Kasumi-1 (cell line): ENCODE measurements at regions not wholly inside any gene's neighbourhood (a gene's known extent, or its start where the extent isn't known, plus 50 kb on each side); places are given as distances from the start of the nearest gene placed in this dataset.
"Not testable (repeated sequence)": the region's sequence is repeated elsewhere in the genome, so short reads cannot be mapped to it uniquely, and the experiment has no call there.

ENCODE experiments used
- DNase-seq, 2 experiments: peaks; one replicate each; lab custom pipeline; 2025; lab: John Stamatoyannopoulos, UW

DNA sequence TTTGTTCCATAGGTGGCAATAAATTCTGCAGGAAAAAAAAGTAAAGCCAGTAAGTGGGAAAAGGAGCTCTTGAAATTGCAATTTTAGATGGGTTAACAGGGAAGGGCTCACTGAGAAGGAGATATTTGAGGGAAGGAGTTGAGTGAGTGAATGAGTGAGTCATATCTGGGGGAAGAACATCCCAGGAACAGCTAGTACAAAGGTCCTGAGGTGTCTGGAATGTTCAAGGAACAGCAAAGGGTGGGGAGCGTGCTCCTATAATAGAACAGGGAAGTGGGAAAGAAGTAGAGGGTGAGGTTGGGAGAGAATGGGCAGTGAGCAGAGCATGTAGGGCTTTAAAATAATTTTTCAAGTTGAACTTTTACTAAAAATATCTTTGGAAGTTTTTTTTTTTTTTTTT, 68.0 kb upstream of the PSME4 start:
- DNase-seq: no peak

GRCh38 chr2:54031288-54031687, 60.5 kb upstream of the PSME4 start:
- not testable (repeated sequence) for DNase-seq

DNA sequence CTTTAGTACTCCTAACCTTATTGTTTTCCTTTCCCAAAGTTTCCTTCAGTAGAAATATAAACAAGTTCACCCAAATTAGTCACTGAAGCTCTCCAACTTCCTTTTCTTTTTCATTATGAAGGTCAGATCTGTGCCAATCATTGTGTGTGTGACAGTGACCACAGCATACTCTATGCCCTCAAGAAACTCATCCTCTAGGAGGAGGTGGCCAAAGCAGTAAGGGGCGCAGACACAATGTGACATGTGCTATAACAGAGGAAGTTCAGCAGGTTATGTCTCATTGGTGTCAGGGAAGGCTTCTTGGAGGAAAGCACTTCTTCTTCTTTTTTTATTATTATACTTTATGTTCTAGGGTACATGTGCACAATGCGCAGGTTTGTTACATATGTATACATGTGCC, 60.0 kb upstream of the PSME4 start:
- DNase-seq: no peak

DNA sequence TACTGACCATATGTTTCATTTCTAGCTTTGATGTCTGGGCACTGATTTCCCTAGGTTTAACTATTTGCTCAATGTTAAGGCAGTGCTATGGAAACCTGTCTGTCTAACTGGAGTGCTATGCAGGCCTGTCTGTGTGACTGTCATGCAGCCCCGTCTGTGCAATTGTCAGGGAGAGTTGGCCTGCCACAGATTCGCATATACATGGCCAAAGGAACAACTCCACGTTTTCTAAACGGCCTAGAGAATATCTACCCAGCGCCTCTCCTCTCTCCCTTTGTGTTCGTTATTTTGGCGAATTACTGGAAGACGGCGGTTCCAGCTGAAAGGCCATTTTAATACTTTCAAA, 59.6 kb upstream of the PSME4 start:
- no peak for DNase-seq

DNA sequence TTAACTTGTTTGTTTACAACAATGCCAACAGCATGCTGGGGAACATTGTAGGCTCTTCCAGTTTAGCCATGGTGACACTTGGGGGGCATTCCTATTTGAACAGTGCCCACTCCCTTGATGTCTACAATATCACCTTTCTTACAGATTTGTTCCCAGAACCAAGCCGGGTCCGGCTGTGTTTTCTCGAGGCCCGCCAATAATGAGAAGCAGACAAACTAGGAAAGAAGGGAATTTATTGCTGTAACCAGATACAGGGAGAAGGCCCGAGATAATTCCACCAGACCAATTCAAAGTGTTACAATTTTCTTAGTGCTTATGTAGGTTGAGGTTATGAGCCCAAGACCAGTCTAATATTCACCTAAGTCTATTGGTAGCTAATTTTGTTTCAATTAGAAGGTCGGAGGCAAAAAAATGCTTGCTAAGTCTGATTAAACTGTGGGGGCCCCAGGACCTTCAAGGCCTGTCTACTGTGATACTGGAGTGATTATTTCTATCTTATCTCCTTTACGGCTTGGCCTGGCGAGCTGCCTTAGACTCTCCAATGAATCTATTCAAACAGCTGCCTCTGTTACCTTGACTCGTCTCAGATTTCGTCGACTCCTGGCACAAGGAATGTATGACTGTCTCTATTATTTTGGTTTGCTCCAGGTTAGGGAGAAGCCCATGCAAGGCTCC, 59.1 kb upstream of the PSME4 start:
- DNase-seq: no peak

- not testable (repeated sequence) for DNase-seq
These were observed 54.8 kb upstream of the PSME4 start for GRCh38 chr2:54025463-54026075.

- DNase-seq: no peak
These were observed 53.8 kb upstream of the PSME4 start for GRCh38 chr2:54024576-54024975.

GRCh38 chr2:54021702-54022101, 50.9 kb upstream of the PSME4 start:
- DNase-seq: no peak

GRCh38 chr2:54020793-54021414, 50.1 kb upstream of the PSME4 start:
- no peak for DNase-seq
